Ascending aorta (tissue), 2 donors: ENCODE measurements at regions not wholly inside any gene's neighbourhood (a gene's known extent, or its start where the extent isn't known, plus 50 kb on each side); places are given as distances from the start of the nearest gene placed in this dataset.

ENCODE experiments used
- DNase-seq, 2 donors: peaks; one replicate each; pipeline ENCODE4 v3.0.0-alpha.2; 2019; ENCODE audit warnings: low spot score in 2 of 2
- H3K27ac ChIP-seq, 2 donors: fragments of 200-600 bp; sonication (generic); one replicate each; pipeline ENCODE4 v1.5.1; 2016 to 2017; ENCODE audit warnings: mild to moderate bottlenecking in 1 of 2
- H3K27me3 ChIP-seq: fragments of 200-600 bp; sonication (generic); one replicate; pipeline ENCODE4 v1.5.1; 2017
- H3K36me3 ChIP-seq, 2 donors: fragments of 200-600 bp; sonication (generic); one replicate each; pipeline ENCODE4 v1.5.1; 2016
- H3K4me1 ChIP-seq, 2 donors: fragments of 200-600 bp; sonication (generic); one replicate each; pipeline ENCODE4 v1.5.1; 2016 to 2017; ENCODE audit warnings: mild to moderate bottlenecking in 1 of 2
- H3K4me3 ChIP-seq, 2 donors: fragments of 200-600 bp; sonication (generic); one replicate each; pipeline ENCODE4 v1.5.1; 2016 to 2017; ENCODE audit warnings: mild to moderate bottlenecking in 1 of 2
- H3K9me3 ChIP-seq, 2 donors: fragments of 200-600 bp; sonication (generic); one replicate each; pipeline ENCODE4 v1.5.1; 2016
- intact Hi-C: fragments of 100-400 bp; cut with DNase I; formaldehyde crosslinking; loops from one replicate; pipeline ENCODE4 v1.15.1; 2023
- TF ChIP-seq, protein P1 (sequence below), 3 experiments: fragments of 200-600 bp in 2 of 3; fragments of 450-650 bp in 1 of 3; sonication (generic) in 2 of 3; IDR thresholded peaks; one replicate each; pipeline ENCODE4 v1.5.1; 2016 to 2019; ENCODE audit warnings: antibody characterized with exemption in 3 of 3, mild to moderate bottlenecking in 1 of 3, moderate library complexity in 1 of 3

- Histone ChIP-seq H3K27me3 (no peaks in the 10 kb centered on the region), H3K27ac (no peak overlapping the region), H3K36me3 (no peaks in the 10 kb centered on the region), H3K4me1 (no peaks in the 10 kb centered on the region), H3K9me3 (no peaks in the 10 kb centered on the region), H3K4me3 (no peak overlapping the region)
- intact Hi-C loops: no loop called here
- DNase-seq: no peak
- TF ChIP-seq, protein P1, sequence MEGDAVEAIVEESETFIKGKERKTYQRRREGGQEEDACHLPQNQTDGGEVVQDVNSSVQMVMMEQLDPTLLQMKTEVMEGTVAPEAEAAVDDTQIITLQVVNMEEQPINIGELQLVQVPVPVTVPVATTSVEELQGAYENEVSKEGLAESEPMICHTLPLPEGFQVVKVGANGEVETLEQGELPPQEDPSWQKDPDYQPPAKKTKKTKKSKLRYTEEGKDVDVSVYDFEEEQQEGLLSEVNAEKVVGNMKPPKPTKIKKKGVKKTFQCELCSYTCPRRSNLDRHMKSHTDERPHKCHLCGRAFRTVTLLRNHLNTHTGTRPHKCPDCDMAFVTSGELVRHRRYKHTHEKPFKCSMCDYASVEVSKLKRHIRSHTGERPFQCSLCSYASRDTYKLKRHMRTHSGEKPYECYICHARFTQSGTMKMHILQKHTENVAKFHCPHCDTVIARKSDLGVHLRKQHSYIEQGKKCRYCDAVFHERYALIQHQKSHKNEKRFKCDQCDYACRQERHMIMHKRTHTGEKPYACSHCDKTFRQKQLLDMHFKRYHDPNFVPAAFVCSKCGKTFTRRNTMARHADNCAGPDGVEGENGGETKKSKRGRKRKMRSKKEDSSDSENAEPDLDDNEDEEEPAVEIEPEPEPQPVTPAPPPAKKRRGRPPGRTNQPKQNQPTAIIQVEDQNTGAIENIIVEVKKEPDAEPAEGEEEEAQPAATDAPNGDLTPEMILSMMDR (IDR thresholded peaks at IDR 0.05): no peak
Measured at GRCh38 chr2:173457366-173457765, 102.7 kb downstream of the CDCA7 start.

GRCh38 chr2:173458991-173459780 lies 104.5 kb downstream of the CDCA7 start:
- H3K4me3 ChIP-seq: no peak overlapping the region
- H3K4me1 ChIP-seq: no peaks in the 10 kb centered on the region
- no peaks in the 10 kb centered on the region for H3K36me3 ChIP-seq
- DNase-seq: no peak
- intact Hi-C loops: no loop called here
- no peaks in the 10 kb centered on the region for H3K27me3 ChIP-seq
- TF ChIP-seq, protein P1 (IDR thresholded peaks at IDR 0.05): no peak
- H3K9me3 ChIP-seq: no peaks in the 10 kb centered on the region
- no peak overlapping the region for H3K27ac ChIP-seq

DNA sequence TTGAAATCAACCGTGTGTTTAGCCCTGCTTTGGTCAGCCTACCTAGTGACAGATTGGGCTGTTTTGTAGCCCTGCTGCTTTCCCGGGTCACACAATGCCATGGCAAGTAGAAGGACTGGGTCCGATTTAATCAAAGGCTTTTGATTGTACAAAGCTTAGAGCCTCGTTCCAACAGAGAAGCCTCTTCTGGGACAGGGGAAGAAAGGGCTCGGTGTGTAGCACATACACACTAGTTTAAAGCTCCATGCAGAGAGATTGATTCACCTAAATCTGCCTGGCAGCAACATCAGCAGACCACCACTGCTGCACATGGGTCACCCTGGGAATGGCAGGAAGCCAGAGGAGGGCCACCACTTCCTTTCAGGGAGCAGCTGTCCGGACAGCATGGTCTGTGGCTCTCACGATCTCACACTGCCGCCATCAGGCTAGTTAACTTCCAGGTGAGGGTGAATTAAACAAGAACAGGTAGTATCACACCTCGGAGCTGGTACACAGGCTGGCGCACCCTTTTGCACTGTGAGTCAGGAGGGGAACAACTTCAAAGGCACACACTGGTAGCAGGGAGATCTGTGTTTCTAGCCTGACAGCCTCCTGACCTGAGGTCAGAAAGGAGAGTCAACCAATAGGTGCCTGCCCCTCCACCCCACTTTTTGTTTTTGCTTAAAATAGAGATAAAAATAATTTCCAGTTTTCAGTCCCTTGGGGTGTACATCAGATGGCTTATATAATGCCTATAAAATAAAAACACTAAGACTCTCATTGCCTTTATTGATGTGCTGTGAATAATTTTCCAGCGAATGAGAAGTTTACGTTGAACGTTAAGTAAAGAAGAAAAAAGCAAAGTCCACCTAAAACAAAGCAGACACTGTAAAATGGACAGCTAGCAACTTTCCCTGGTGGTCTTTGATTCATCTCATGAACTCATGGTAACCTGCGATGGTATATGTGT lies 108.5 kb downstream of the CDCA7 start:
- no peaks in the 10 kb centered on the region for H3K36me3 ChIP-seq
- intact Hi-C loops: no loop called here
- H3K27ac ChIP-seq: no peak overlapping the region
- H3K9me3 ChIP-seq: no peaks in the 10 kb centered on the region
- TF ChIP-seq, protein P1 (IDR thresholded peaks at IDR 0.05): no peak
- DNase-seq: no peak
- H3K4me3 ChIP-seq: no peak overlapping the region
- no peaks in the 10 kb centered on the region for H3K27me3 ChIP-seq
- no peaks in the 10 kb centered on the region for H3K4me1 ChIP-seq

GRCh38 chr2:173463846-173464245 lies 109.2 kb downstream of the CDCA7 start:
- no peak for DNase-seq
- H3K4me3 ChIP-seq: no peak overlapping the region
- intact Hi-C loops: no loop called here
- TF ChIP-seq, protein P1 (IDR thresholded peaks at IDR 0.05): no peak
- H3K9me3 ChIP-seq: no peaks in the 10 kb centered on the region
- H3K4me1 ChIP-seq: no peaks in the 10 kb centered on the region
- H3K27me3 ChIP-seq: no peaks in the 10 kb centered on the region
- H3K36me3 ChIP-seq: no peaks in the 10 kb centered on the region
- no peak overlapping the region for H3K27ac ChIP-seq

DNA sequence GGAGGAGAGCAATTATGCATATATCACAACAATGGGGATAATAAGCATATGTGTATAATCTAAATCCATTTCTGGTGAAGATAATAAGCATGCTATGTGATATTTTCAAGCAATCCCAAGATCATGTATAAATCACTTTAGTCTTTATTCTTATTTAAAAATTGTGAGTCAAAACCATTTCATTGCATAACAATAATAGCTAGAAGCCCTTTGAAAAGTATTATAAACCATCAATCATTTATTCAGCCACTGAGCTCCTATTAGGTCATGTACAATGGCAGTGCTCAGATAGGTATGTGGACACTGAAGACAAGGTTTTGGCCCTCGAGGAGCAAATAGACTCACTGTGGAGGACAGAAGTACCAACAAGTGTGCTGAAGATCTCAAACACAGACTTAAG lies 113.1 kb downstream of the CDCA7 start:
- Histone ChIP-seq H3K4me1 (no peaks in the 10 kb centered on the region), H3K27ac (no peak overlapping the region), H3K4me3 (no peak overlapping the region), H3K9me3 (no peaks in the 10 kb centered on the region), H3K27me3 (no peaks in the 10 kb centered on the region), H3K36me3 (no peaks in the 10 kb centered on the region)
- DNase-seq: no peak
- intact Hi-C loops: no loop called here
- TF ChIP-seq, protein P1 (IDR thresholded peaks at IDR 0.05): no peak
